Loucy (cell line): ENCODE measurements at regions not wholly inside any gene's neighbourhood (a gene's known extent, or its start where the extent isn't known, plus 50 kb on each side); places are given as distances from the start of the nearest gene placed in this dataset.

Source experiments
- CTCF ChIP-seq: fragments of 200-600 bp; sonication (generic); conservative IDR thresholded peaks from 2 replicates; pipeline ENCODE4 v1.5.1; 2014; ENCODE audit warnings: mild to moderate bottlenecking, antibody characterized with exemption, low read length
- EZH2phosphoT487 ChIP-seq: fragments of 200-600 bp; IDR thresholded peaks from 2 replicates; pipeline ENCODE4 v1.6.1; 2018; ENCODE audit warnings: antibody characterized with exemption, mild to moderate bottlenecking, moderate library complexity, borderline replicate concordance

GRCh38 chr6:6751619-6752023 lies 163.1 kb downstream of the LY86 start:
- no peak for TF ChIP-seq CTCF
- TF ChIP-seq EZH2phosphoT487: no peak
